Fibroblast of skin of back (primary cell): ENCODE measurements at regions not wholly inside any gene's neighbourhood (a gene's known extent, or its start where the extent isn't known, plus 50 kb on each side); places are given as distances from the start of the nearest gene placed in this dataset.
"Not testable (repeated sequence)": the region's sequence is repeated elsewhere in the genome, so short reads cannot be mapped to it uniquely, and the experiment has no call there.

Source experiments
- DNase-seq: peaks from one replicate; pipeline ENCODE4 v3.0.0-alpha.2; 2013

- DNase-seq = no peak
Observed at GRCh38 chr14:100421756-100422470, 98.8 kb downstream of the SLC25A47 start.

- peak; percentile 78 for DNase-seq
Observed at GRCh38 chr14:100422556-100423316, 99.6 kb downstream of the SLC25A47 start.

DNA sequence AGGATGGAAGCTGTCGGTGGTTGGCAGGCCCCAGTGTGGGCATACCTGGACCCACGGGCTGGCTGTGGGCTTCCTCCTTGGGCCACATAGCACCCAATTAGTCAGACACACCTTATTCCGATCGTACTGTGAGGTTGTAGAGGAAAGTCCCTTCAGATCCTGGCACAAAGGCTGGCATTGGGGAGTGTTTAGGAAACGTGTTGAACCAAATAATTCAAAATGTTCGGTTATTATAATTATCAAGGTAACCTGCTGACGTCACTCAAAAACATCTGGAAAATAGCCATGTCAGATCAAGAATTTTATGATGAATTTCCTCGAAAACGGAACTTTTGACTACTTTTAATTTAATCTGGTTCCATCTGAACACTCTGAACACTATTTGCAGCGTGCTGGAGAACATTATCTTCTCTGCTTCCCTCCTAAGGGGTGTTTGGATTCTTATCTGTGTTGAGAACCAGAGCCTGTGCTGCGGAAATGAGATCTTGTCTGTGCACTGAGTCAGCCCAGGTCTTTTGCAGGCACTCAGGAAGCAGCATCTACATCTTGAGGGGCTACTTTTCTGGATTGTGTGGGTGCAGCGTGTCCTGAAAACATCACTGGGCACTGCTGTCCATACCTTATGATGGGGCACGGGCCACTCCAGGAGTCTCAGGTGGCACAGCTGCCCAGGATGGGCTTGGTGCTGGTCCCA is 100.3 kb downstream of the SLC25A47 start:
- DNase-seq = no peak

- peak; percentile 12 for DNase-seq
Observed at GRCh38 chr14:100424504-100425428, 101.6 kb downstream of the SLC25A47 start.

GRCh38 chr14:100425429-100425827 is 102.3 kb downstream of the SLC25A47 start:
- DNase-seq = no peak

- DNase-seq = no peak
Observed at GRCh38 chr14:100426314-100426713, 103.2 kb downstream of the SLC25A47 start.

GRCh38 chr14:100427166-100427565 is 104.0 kb downstream of the SLC25A47 start:
- no peak for DNase-seq

GRCh38 chr14:100428727-100429126 is 105.6 kb downstream of the SLC25A47 start:
- DNase-seq = peak; percentile 66

- DNase-seq = no peak
Observed at GRCh38 chr14:100429537-100429936, 106.4 kb downstream of the SLC25A47 start.

DNA sequence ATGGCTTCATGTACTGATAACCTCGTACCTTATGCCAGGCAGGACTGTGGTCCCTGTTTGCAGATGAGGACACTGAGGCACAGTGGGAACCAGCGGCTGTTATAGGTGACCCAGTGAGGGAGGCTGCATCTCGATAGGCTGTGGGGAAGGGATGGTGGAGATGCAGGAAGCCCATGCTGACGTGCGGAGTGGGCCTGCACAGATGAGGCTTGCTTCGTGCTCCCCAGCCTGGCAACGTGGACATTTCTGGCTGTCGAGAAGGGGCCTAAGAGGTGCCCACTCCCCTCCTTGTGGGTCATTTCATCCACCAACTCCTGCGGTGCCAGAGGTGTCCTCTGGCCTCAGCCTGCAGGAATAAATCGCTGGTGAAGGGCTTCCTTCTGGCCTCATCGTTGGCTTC is 107.4 kb downstream of the SLC25A47 start:
- no peak for DNase-seq

GRCh38 chr14:100431461-100431860 is 108.3 kb downstream of the SLC25A47 start:
- DNase-seq = not testable (repeated sequence)

GRCh38 chr14:100432652-100433427 is 109.7 kb downstream of the SLC25A47 start:
- DNase-seq = no peak

DNA sequence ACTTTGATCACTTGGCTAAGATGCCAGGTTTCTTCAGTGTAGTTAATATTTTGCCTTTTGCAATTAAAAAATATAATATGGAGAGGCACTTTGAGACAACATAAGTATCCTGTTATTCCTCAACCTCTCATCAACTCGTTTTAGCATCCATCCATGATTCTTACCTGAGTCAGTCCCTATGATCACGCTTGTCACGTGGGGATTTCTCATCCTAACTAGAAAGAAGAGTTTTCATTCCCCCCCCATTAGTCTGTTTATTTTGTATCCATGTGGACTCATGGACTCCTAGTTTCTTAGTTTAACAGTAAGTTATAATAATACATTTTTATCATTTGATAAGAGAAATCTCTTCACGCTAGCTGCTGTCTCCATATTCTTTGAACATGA is 110.3 kb downstream of the SLC25A47 start:
- DNase-seq = no peak

DNA sequence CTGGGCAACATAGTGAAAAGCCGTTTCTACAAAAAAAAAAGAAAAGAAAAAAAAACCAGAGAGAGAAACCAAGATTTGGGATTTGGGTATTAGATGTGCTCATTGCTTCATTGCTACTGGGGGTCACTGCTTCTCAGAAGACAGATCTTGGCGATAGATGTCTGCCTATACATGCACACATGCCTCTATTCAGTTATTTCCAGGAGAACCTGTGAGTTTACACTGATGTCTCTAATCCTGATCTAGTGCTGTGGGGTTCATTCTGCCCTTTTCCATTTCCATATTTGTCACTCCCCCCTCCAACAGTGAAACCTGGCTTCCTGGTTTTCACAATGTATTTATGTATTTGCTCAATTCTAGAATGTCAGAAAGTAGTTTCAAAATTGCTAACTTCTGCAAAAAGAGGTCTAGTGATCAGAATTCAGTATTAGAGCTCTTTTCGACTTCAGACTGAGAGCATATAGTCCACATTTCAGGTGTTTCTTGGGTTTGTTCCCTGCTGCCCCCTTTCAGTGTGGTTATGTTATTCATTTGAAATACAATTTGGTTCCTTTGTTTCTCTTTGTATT is 111.0 kb downstream of the SLC25A47 start:
- DNase-seq = no peak

DNA sequence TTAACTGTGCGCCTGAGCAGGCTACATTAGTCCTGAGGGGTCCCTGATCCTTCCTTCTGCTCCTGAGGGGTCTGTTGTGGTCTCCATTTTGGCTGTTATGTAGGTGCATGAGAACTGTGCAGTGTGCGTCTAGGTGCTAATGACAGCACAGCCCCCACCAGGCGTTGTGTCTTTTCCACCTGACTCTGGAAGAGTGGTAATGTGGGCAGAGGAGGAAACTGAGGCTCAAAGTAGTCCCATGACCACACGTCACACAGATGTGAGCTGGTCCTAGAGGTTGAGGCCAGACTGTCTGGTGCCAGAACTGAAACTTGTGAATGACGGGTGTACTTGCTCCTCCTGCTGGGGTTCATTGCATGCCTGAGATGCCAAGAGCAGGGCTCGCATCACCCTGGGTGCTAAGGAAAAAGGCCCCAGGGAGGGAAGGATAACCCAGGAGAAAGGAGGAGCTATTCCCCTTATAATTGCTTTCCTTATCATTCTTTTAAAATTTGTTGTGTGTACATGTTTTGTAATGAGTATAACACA is 111.8 kb downstream of the SLC25A47 start:
- peak; percentile 18 for DNase-seq

- no peak for DNase-seq
Observed at GRCh38 chr14:100435459-100435858, 112.3 kb downstream of the SLC25A47 start.

GRCh38 chr14:100436745-100437406 is 113.7 kb downstream of the SLC25A47 start:
- DNase-seq = no peak

DNA sequence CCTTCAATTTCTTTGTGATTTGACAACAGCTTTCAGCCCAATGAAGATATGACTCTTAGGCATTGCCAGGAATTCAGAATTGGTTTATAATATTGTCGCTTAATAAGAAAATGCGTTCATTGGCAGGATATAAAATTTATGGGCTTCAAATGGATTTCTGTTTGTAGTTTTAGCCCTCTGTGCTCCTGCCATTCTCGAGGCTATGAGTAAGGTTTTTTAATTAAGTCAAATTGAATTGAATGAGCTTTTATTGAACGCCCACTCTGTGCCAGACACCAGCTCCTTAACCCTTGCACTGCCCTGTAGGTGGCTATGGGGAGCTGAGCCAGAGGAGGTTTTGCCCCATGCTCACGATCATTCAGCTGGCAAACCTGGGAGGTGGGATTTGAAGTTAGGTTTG is 115.1 kb downstream of the SLC25A47 start:
- no peak for DNase-seq

DNA sequence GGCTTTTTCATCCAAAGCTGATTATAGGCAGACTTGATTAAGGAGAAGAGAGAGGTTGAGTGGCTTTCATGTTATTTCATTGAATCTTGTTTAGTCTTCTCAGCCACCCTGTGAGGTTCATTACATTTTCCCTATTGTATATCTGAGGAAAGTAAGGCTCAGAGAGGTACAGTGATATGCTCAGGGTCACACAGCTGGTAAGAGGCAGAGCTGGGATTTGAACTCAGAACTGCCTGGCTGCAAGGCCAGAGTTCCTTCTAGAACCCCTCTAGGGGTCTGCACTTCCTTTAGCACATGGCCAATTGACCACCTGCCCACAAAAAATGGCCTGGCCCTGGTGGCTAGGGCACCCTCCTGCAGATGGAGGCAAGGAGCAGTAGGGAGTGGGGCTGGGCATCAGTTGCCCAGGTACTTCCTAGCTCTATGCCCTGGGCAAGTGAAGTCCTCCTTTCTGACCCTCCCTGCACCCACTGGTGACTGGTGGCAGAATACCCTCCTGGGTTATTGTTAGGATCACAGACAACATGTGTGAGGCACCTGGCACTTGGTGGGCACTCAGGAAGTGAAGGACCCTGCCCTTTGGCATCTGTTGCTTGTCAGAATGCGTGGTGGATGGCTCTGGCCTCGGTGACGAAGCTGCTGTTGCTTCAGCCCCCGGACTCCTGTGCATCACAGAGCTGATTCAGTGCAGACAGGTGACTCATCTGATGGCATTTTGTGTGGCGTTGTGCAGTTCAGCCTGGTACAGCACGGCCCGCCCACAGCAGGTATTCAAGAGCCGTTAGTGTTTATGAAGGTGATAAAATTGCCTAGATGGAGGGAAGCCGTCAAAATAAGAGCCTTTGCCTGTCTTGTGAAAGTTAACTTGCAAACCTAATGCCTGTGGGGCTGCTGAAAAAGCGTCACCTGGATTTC is 115.8 kb downstream of the SLC25A47 start:
- peak; percentile 75 for DNase-seq
